ENCODE measurements at regions not wholly inside any gene's neighbourhood (a gene's known extent, or its start where the extent isn't known, plus 50 kb on each side); places are given as distances from the start of the nearest gene placed in this dataset.
A peak's percentile ranks its signal among the peaks of the same experiment; 100 is the strongest.

GRCh38 chr11:37812281-37812880 lies 1214.3 kb upstream of the RAG2 start:
- Histone ChIP-seq H3K36me3 (no peaks in the 10 kb centered on the region), H3K27me3 (replicated peaks in 1 of 7) (no peaks in the 10 kb centered on the region), H3K27ac (no peak overlapping the region), H3K4me1 (no peaks in the 10 kb centered on the region), H3K9me3 (peaks cover 0 to 7% (median 0%) of the 10 kb centered on the region in 8 donors), H3K4me3 (no peak overlapping the region)
- peak; percentile 73 for DNase-seq
- intact Hi-C loops (cut with DNase I; ENCODE audit: low total_unique reads), result no loop called here
- 80 to 91% (median 86%) methylated on average over 16 of the region's 16 CpGs for WGBS, 5 donors
- no peak for TF ChIP-seq CTCF (IDR thresholded peaks at IDR 0.05 in 8 of 11, conservative IDR thresholded peaks at IDR 0.05 in 3 of 11)

GRCh38 chr11:37811349-37811748 lies 1213.3 kb upstream of the RAG2 start:
- intact Hi-C loops (cut with DNase I; ENCODE audit: low total_unique reads), result no loop called here
- Histone ChIP-seq H3K9me3 (peaks cover 0 to 8% (median 0%) of the 10 kb centered on the region in 8 donors), H3K27ac (no peak overlapping the region), H3K27me3 (replicated peaks in 1 of 7) (no peaks in the 10 kb centered on the region), H3K4me1 (no peaks in the 10 kb centered on the region), H3K4me3 (no peak overlapping the region), H3K36me3 (no peaks in the 10 kb centered on the region)
- peak; percentile 59 for DNase-seq
- no peak for TF ChIP-seq POLR2AphosphoS5 (IDR thresholded peaks at IDR 0.05)
- no peak for TF ChIP-seq CTCF (IDR thresholded peaks at IDR 0.05 in 8 of 11, conservative IDR thresholded peaks at IDR 0.05 in 3 of 11)
- no peak for TF ChIP-seq POLR2A (IDR thresholded peaks at IDR 0.05)
- 69 to 92% (median 85%) methylated on average over 7 of the region's 7 CpGs for WGBS, 5 donors

GRCh38 chr11:37804666-37805065 lies 1206.6 kb upstream of the RAG2 start:
- Histone ChIP-seq H3K4me3 (no peak overlapping the region), H3K9me3 (peaks cover 0 to 12% (median 0%) of the 10 kb centered on the region in 8 donors), H3K27me3 (replicated peaks in 1 of 7) (no peaks in the 10 kb centered on the region), H3K36me3 (no peaks in the 10 kb centered on the region), H3K4me1 (no peaks in the 10 kb centered on the region), H3K27ac (no peak overlapping the region)
- intact Hi-C loops (cut with DNase I; ENCODE audit: low total_unique reads), result no loop called here
- no peak for TF ChIP-seq POLR2AphosphoS5 (IDR thresholded peaks at IDR 0.05)
- TF ChIP-seq CTCF (IDR thresholded peaks at IDR 0.05 in 8 of 11, conservative IDR thresholded peaks at IDR 0.05 in 3 of 11), result no peak
- no peak for TF ChIP-seq POLR2A (IDR thresholded peaks at IDR 0.05)
- WGBS, 5 donors, result 84 to 92% (median 90%) methylated on average over 2 of the region's 2 CpGs
- no peak for DNase-seq

GRCh38 chr11:37788141-37788877 lies 1190.3 kb upstream of the RAG2 start:
- intact Hi-C loops (cut with DNase I; ENCODE audit: low total_unique reads), result no loop called here
- no peaks in the 10 kb centered on the region for H3K27me3 ChIP-seq (replicated peaks in 1 of 7)
- no peak overlapping the region for H3K27ac ChIP-seq
- peaks cover 0 to 40% (median 28%) of the 10 kb centered on the region in 8 donors for H3K9me3 ChIP-seq
- no peak for DNase-seq
- no peaks in the 10 kb centered on the region for H3K4me1 ChIP-seq
- no peaks in the 10 kb centered on the region for H3K36me3 ChIP-seq
- H3K4me3 ChIP-seq, result no peak overlapping the region
- no peak for TF ChIP-seq CTCF (IDR thresholded peaks at IDR 0.05 in 8 of 11, conservative IDR thresholded peaks at IDR 0.05 in 3 of 11)
- TF ChIP-seq POLR2AphosphoS5 (IDR thresholded peaks at IDR 0.05), result no peak
- no peak for TF ChIP-seq POLR2A (IDR thresholded peaks at IDR 0.05)
- WGBS, 5 donors, result 43 to 60% (median 50%) methylated on average over 5 of the region's 5 CpGs

Data from spleen (tissue), 11 donors.